ENCODE measurements at regions not wholly inside any gene's neighbourhood (a gene's known extent, or its start where the extent isn't known, plus 50 kb on each side); places are given as distances from the start of the nearest gene placed in this dataset.

DNA sequence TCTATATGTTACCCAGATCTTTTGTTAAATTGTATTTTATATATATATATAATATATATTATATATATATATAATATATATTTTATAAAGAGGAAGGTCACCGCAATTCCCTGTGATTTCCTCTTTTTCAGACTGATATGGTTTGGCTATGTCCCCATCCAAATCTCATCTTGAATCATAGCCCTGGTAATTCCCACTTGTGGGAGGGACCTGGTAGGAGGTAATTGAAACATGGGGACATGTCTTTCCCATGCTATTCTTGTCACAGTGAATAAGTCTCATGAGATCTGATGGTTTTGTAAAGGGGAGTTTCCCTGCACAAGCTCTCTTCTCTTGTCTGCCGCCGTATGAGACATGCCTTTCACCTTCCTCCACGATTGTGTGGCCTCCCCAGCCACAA is 157.6 kb downstream of the RAB38 start:
- Histone ChIP-seq H3K4me1 (ENCODE audit: control insufficient read depth in 4 of 4, insufficient read depth in 4 of 4, low read length in 3 of 4) (no peaks in the 10 kb centered on the region), H3K27me3 (ENCODE audit: control insufficient read depth in 4 of 4, insufficient read depth in 4 of 4, low read length in 3 of 4) (no peaks in the 10 kb centered on the region), H3K9me3 (ENCODE audit: control insufficient read depth in 4 of 4, low read length in 3 of 4) (no peaks in the 10 kb centered on the region), H3K9ac (ENCODE audit: low read depth in 1 of 2, low read length in 2 of 2) (no peak overlapping the region), H3K36me3 (ENCODE audit: control insufficient read depth in 4 of 4, insufficient read depth in 3 of 4, low read depth in 1 of 4, low read length in 3 of 4) (no peaks in the 10 kb centered on the region), H3K4me3 (ENCODE audit: low read depth in 1 of 3, low read length in 3 of 3) (no peak overlapping the region), H3K27ac (ENCODE audit: low read depth in 1 of 2, low read length in 2 of 2) (no peak overlapping the region)
- WGBS = 55% methylated on average over 4 of the region's 4 CpGs
- DNase-seq (ENCODE audit: low spot score) = no peak
- TF ChIP-seq FOXA1 (IDR thresholded peaks at IDR 0.05) (no peak), HNF4A (conservative IDR thresholded peaks at IDR 0.05) (no peak), SP1 (IDR thresholded peaks at IDR 0.05) (no peak), GABPA (IDR thresholded peaks at IDR 0.05 in 1 of 2, conservative IDR thresholded peaks at IDR 0.05 in 1 of 2) (no peak), FOXA2 (IDR thresholded peaks at IDR 0.05) (no peak), NR2F2 (IDR thresholded peaks at IDR 0.05) (no peak), EGR1 (IDR thresholded peaks at IDR 0.05; ENCODE audit: low read depth in 2 of 2) (no peak), YY1 (IDR thresholded peaks at IDR 0.05) (no peak), HNF4G (IDR thresholded peaks at IDR 0.05) (no peak), RAD21 (IDR thresholded peaks at IDR 0.05) (no peak), RXRA (IDR thresholded peaks at IDR 0.05) (no peak), TAF1 (conservative IDR thresholded peaks at IDR 0.05) (no peak), JUND (IDR thresholded peaks at IDR 0.05) (no peak)
- TF ChIP-seq, protein P1, sequence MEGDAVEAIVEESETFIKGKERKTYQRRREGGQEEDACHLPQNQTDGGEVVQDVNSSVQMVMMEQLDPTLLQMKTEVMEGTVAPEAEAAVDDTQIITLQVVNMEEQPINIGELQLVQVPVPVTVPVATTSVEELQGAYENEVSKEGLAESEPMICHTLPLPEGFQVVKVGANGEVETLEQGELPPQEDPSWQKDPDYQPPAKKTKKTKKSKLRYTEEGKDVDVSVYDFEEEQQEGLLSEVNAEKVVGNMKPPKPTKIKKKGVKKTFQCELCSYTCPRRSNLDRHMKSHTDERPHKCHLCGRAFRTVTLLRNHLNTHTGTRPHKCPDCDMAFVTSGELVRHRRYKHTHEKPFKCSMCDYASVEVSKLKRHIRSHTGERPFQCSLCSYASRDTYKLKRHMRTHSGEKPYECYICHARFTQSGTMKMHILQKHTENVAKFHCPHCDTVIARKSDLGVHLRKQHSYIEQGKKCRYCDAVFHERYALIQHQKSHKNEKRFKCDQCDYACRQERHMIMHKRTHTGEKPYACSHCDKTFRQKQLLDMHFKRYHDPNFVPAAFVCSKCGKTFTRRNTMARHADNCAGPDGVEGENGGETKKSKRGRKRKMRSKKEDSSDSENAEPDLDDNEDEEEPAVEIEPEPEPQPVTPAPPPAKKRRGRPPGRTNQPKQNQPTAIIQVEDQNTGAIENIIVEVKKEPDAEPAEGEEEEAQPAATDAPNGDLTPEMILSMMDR (IDR thresholded peaks at IDR 0.05; ENCODE audit: low read depth, low read length, missing input control) = no peak
- TF ChIP-seq, protein P2, sequence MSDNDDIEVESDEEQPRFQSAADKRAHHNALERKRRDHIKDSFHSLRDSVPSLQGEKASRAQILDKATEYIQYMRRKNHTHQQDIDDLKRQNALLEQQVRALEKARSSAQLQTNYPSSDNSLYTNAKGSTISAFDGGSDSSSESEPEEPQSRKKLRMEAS (IDR thresholded peaks at IDR 0.05) = no peak
- TF ChIP-seq, protein P3, sequence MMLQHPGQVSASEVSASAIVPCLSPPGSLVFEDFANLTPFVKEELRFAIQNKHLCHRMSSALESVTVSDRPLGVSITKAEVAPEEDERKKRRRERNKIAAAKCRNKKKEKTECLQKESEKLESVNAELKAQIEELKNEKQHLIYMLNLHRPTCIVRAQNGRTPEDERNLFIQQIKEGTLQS (IDR thresholded peaks at IDR 0.05) = no peak
- TF ChIP-seq, protein P4, sequence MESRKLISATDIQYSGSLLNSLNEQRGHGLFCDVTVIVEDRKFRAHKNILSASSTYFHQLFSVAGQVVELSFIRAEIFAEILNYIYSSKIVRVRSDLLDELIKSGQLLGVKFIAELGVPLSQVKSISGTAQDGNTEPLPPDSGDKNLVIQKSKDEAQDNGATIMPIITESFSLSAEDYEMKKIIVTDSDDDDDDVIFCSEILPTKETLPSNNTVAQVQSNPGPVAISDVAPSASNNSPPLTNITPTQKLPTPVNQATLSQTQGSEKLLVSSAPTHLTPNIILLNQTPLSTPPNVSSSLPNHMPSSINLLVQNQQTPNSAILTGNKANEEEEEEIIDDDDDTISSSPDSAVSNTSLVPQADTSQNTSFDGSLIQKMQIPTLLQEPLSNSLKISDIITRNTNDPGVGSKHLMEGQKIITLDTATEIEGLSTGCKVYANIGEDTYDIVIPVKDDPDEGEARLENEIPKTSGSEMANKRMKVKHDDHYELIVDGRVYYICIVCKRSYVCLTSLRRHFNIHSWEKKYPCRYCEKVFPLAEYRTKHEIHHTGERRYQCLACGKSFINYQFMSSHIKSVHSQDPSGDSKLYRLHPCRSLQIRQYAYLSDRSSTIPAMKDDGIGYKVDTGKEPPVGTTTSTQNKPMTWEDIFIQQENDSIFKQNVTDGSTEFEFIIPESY (IDR thresholded peaks at IDR 0.05) = no peak
- TF ChIP-seq, protein P5, sequence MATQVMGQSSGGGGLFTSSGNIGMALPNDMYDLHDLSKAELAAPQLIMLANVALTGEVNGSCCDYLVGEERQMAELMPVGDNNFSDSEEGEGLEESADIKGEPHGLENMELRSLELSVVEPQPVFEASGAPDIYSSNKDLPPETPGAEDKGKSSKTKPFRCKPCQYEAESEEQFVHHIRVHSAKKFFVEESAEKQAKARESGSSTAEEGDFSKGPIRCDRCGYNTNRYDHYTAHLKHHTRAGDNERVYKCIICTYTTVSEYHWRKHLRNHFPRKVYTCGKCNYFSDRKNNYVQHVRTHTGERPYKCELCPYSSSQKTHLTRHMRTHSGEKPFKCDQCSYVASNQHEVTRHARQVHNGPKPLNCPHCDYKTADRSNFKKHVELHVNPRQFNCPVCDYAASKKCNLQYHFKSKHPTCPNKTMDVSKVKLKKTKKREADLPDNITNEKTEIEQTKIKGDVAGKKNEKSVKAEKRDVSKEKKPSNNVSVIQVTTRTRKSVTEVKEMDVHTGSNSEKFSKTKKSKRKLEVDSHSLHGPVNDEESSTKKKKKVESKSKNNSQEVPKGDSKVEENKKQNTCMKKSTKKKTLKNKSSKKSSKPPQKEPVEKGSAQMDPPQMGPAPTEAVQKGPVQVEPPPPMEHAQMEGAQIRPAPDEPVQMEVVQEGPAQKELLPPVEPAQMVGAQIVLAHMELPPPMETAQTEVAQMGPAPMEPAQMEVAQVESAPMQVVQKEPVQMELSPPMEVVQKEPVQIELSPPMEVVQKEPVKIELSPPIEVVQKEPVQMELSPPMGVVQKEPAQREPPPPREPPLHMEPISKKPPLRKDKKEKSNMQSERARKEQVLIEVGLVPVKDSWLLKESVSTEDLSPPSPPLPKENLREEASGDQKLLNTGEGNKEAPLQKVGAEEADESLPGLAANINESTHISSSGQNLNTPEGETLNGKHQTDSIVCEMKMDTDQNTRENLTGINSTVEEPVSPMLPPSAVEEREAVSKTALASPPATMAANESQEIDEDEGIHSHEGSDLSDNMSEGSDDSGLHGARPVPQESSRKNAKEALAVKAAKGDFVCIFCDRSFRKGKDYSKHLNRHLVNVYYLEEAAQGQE (IDR thresholded peaks at IDR 0.05) = no peak

All from liver (tissue), 8 donors.